Psoas muscle (tissue), 7 donors: ENCODE measurements at regions not wholly inside any gene's neighbourhood (a gene's known extent, or its start where the extent isn't known, plus 50 kb on each side); places are given as distances from the start of the nearest gene placed in this dataset.

Source experiments
- ATAC-seq, 4 donors: fragments of 200-7000 bp; cut with Tn5 transposase; one replicate each; pipeline ENCODE4 v1.9.1; 2020; ENCODE audit warnings: moderate library complexity in 3 of 4, mild to moderate bottlenecking in 2 of 4
- DNase-seq, 2 donors: peaks; one replicate each; pipeline ENCODE4 v3.0.0-alpha.2; 2020
- H3K27ac ChIP-seq: fragments of 200-600 bp; one replicate; pipeline ENCODE4 v1.8.0; 2022
- H3K27me3 ChIP-seq, 3 donors: fragments of 200-600 bp in 1 of 3; one replicate each; pipeline versions ENCODE4 v1.6.1 to v1.8.0; 2013 to 2022; ENCODE audit warnings: low read length in 2 of 3, mild to moderate bottlenecking in 2 of 3, moderate library complexity in 1 of 3; ENCODE audit not compliant: insufficient read depth in 3 of 3
- H3K36me3 ChIP-seq, 2 donors: fragments of 200-600 bp in 1 of 2; one replicate each; pipeline versions ENCODE4 v1.6.1 to v1.8.0; 2013 to 2022; ENCODE audit warnings: low read depth in 1 of 2, mild to moderate bottlenecking in 1 of 2, moderate library complexity in 1 of 2; ENCODE audit not compliant: insufficient read depth in 1 of 2
- H3K4me1 ChIP-seq: fragments of 200-600 bp; one replicate; pipeline ENCODE4 v1.8.0; 2022
- H3K4me3 ChIP-seq: fragments of 200-600 bp; one replicate; pipeline ENCODE4 v1.8.0; 2022; ENCODE audit warnings: mild to moderate bottlenecking
- H3K9me3 ChIP-seq: fragments of 200-600 bp; one replicate; pipeline ENCODE4 v1.8.0; 2022
- CTCF ChIP-seq: fragments of 200-600 bp; IDR thresholded peaks from one replicate; pipeline ENCODE4 v1.8.0; 2022; ENCODE audit warnings: antibody characterized with exemption
- WGBS, 3 donors: extraction: QIAGEN DNeasy Blood & Tissue Kit; methylation state at CpG; one replicate each; pipeline versions ENCODE4 v1.1.6 to v1.1.7; 2013; 5-methylcytosine and 5-hydroxymethylcytosine counted together
- intact Hi-C, 2 donors: fragments of 100-400 bp; cut with DNase I; formaldehyde crosslinking; loops; one replicate each; pipeline versions ENCODE4 v1.11.0 to v1.14.2; 2022
- donor health status: healthy with polysubstance abuse.
- donor health status: DM: no; HTN: no; CAD: no; lungs with moderate emphysema.
- donor health status: Bipolar disorder and iron deficiency.
- donor health status: healthy.
- donor health status: DM: yes; HTN: yes; CAD: no.
- donor health status: DM: no; HTN: no; CAD: no.
- donor health status: DM: yes; HTN: yes; CAD: no.

GRCh38 chr2:138291805-138292204 lies 209.8 kb upstream of the SPOPL start:
- ATAC-seq (no peak), DNase-seq (no peak)
- H3K4me1 ChIP-seq: no peaks in the 10 kb centered on the region
- H3K36me3 ChIP-seq: no peaks in the 10 kb centered on the region
- TF ChIP-seq CTCF: no peak
- H3K4me3 ChIP-seq: no peak overlapping the region
- intact Hi-C loops: no loop called here
- no peaks in the 10 kb centered on the region for H3K9me3 ChIP-seq
- WGBS, 3 donors: 91 to 93% (median 92%) methylated on average over 3 of the region's 3 CpGs
- H3K27me3 ChIP-seq: no peaks in the 10 kb centered on the region
- H3K27ac ChIP-seq: no peak overlapping the region

- no peak for ATAC-seq
- DNase-seq: no peak
- Histone ChIP-seq H3K27me3 (no peaks in the 10 kb centered on the region), H3K27ac (no peak overlapping the region), H3K4me3 (no peak overlapping the region), H3K4me1 (no peaks in the 10 kb centered on the region), H3K36me3 (no peaks in the 10 kb centered on the region), H3K9me3 (no peaks in the 10 kb centered on the region)
- intact Hi-C loops: no loop called here
- 91 to 93% (median 92%) methylated on average over 3 of the region's 3 CpGs for WGBS, 3 donors
- TF ChIP-seq CTCF: no peak
Observed at GRCh38 chr2:138293045-138293444, 208.5 kb upstream of the SPOPL start.

GRCh38 chr2:138293549-138293948 lies 208.0 kb upstream of the SPOPL start:
- DNase-seq: no peak
- no peak for TF ChIP-seq CTCF
- no peak overlapping the region for H3K27ac ChIP-seq

GRCh38 chr2:138294451-138294850 lies 207.1 kb upstream of the SPOPL start:
- no peak for DNase-seq
- Histone ChIP-seq H3K9me3 (no peaks in the 10 kb centered on the region), H3K4me3 (no peak overlapping the region), H3K36me3 (no peaks in the 10 kb centered on the region), H3K27me3 (no peaks in the 10 kb centered on the region), H3K27ac (no peak overlapping the region), H3K4me1 (no peaks in the 10 kb centered on the region)
- no peak for TF ChIP-seq CTCF
- ATAC-seq: no peak
- 64 to 81% (median 64%) methylated on average over 4 of the region's 4 CpGs for WGBS, 3 donors
- intact Hi-C loops: no loop called here

More at GRCh38 chr2:138293549-138293948, 208.0 kb upstream of the SPOPL start:
- H3K27me3 ChIP-seq: no peaks in the 10 kb centered on the region
- ATAC-seq: no peak
- H3K9me3 ChIP-seq: no peaks in the 10 kb centered on the region
- intact Hi-C loops: no loop called here
- no peaks in the 10 kb centered on the region for H3K36me3 ChIP-seq
- no peaks in the 10 kb centered on the region for H3K4me1 ChIP-seq
- no peak overlapping the region for H3K4me3 ChIP-seq

GRCh38 chr2:138296365-138296764 lies 205.2 kb upstream of the SPOPL start:
- Histone ChIP-seq H3K27me3 (no peaks in the 10 kb centered on the region), H3K4me1 (no peaks in the 10 kb centered on the region), H3K9me3 (no peaks in the 10 kb centered on the region), H3K27ac (no peak overlapping the region), H3K36me3 (no peaks in the 10 kb centered on the region), H3K4me3 (no peak overlapping the region)
- ATAC-seq (no peak), DNase-seq (no peak)
- intact Hi-C loops: no loop called here
- no peak for TF ChIP-seq CTCF
